H1 (cell line): ENCODE measurements at regions not wholly inside any gene's neighbourhood (a gene's known extent, or its start where the extent isn't known, plus 50 kb on each side); places are given as distances from the start of the nearest gene placed in this dataset.

ENCODE experiments used
- ATF3 ChIP-seq: IDR thresholded peaks from 2 replicates; pipeline ENCODE4 v1.6.1; 2011; ENCODE audit warnings: low read depth, mild to moderate bottlenecking, low read length; ENCODE audit not compliant: insufficient read depth
- CHD2 ChIP-seq: IDR thresholded peaks from 2 replicates; pipeline ENCODE4 v1.6.1; 2012; ENCODE audit warnings: low read length, improper control_type of control experiment
- JUND ChIP-seq: IDR thresholded peaks from 2 replicates; pipeline ENCODE4 v1.6.1; 2011; ENCODE audit warnings: mild to moderate bottlenecking, improper control_type of control experiment, low read length
- TAF1 ChIP-seq: IDR thresholded peaks from 2 replicates; pipeline ENCODE4 v1.6.1; 2011; ENCODE audit warnings: mild to moderate bottlenecking, low read depth, low read length

GRCh38 chr2:136217996-136218395 is 100.0 kb upstream of the CXCR4 start (continued):
- no peak for TF ChIP-seq TAF1
- no peak for TF ChIP-seq ATF3
- TF ChIP-seq JUND, result no peak
- no peak for TF ChIP-seq CHD2
